ENCODE measurements at regions not wholly inside any gene's neighbourhood (a gene's known extent, or its start where the extent isn't known, plus 50 kb on each side); places are given as distances from the start of the nearest gene placed in this dataset.

- TF ChIP-seq CTCF (conservative IDR thresholded peaks at IDR 0.05) = no peak
- Histone ChIP-seq H2BK20ac (ENCODE audit: low read depth, low read length, poor library complexity, severe bottlenecking) (no peak overlapping the region), H3K23me2 (ENCODE audit: insufficient read length, low read depth, low read length, poor library complexity, severe bottlenecking) (no peaks in the 10 kb centered on the region), H3K79me1 (ENCODE audit: insufficient read depth, low read depth, low read length, poor library complexity, severe bottlenecking) (no peaks in the 10 kb centered on the region), H3K27ac (ENCODE audit: insufficient read length, low read depth, low read length) (no peak overlapping the region), H3K56ac (ENCODE audit: insufficient read length, low read depth, low read length) (no peak overlapping the region), H2BK12ac (ENCODE audit: insufficient read length, low read depth, low read length) (no peak overlapping the region), H3K4me2 (ENCODE audit: insufficient read depth, insufficient read length, low read length) (no peak overlapping the region), H3K14ac (ENCODE audit: insufficient read depth, low read length) (no peak overlapping the region), H2BK5ac (ENCODE audit: insufficient read length, low read length) (no peak overlapping the region), H3K27me3 (ENCODE audit: insufficient read depth, low read length) (no peaks in the 10 kb centered on the region), H3K9ac (ENCODE audit: extremely low read depth, insufficient read length, low read length) (no peak overlapping the region), H3K18ac (ENCODE audit: insufficient read length, low read depth, low read length) (no peak overlapping the region), H4K91ac (ENCODE audit: insufficient read length, low read depth, low read length) (no peak overlapping the region), H3K4me1 (ENCODE audit: insufficient read depth, low read length) (peaks cover 3% of the 10 kb centered on the region; the same call in 1 of the 2 replicates), H4K20me1 (ENCODE audit: control insufficient read depth, insufficient read depth, insufficient read length) (no peaks in the 10 kb centered on the region), H2AFZ (ENCODE audit: low read length) (no peak overlapping the region), H3T11ph (ENCODE audit: low read length) (no peak overlapping the region), H2BK120ac (ENCODE audit: low read depth, low read length, poor library complexity, severe bottlenecking) (no peak overlapping the region), H2BK15ac (ENCODE audit: low read depth, low read length) (no peak overlapping the region), H2AK5ac (ENCODE audit: insufficient read length, low read length) (no peak overlapping the region), H3K79me2 (ENCODE audit: insufficient read depth, low read length) (no peaks in the 10 kb centered on the region), H3K23ac (ENCODE audit: insufficient read length, low read depth, low read length) (no peak overlapping the region), H4K5ac (ENCODE audit: insufficient read length, low read depth, low read length) (no peak overlapping the region), H3K4ac (ENCODE audit: low read depth, low read length) (no peak overlapping the region), H4K8ac (replicated peaks; ENCODE audit: insufficient read length, low read depth, low read length) (no peak overlapping the region), H3K9me3 (ENCODE audit: control insufficient read depth, low read depth, low read length) (no peaks in the 10 kb centered on the region)
- H3K27ac Mint-ChIP-seq = no peak overlapping the region
- no peaks in the 10 kb centered on the region for H3K36me3 Mint-ChIP-seq (ENCODE audit: insufficient read depth in 1 of 3, low read depth in 3 of 3)
- no peaks in the 10 kb centered on the region; a peak in 2 of 5 replicates for H3K9me3 Mint-ChIP-seq
- WGBS (ENCODE audit: extremely low coverage, insufficient read length, low lambda C conversion rate) = no CpG with 5 or more reads among the region's 6 CpGs
- H3K4me3 Mint-ChIP-seq = no peak overlapping the region
- peaks cover 12 to 15% of the 10 kb centered on the region in 2 experiments for H3K4me1 Mint-ChIP-seq
- DNase-seq = no peak
- no peaks in the 10 kb centered on the region for H3K27me3 Mint-ChIP-seq (ENCODE audit: low read depth)
Measured at GRCh38 chr2:147030966-147031720, 813.7 kb upstream of the ACVR2A start.
